Prostate gland (tissue), 2 donors: ENCODE measurements at regions not wholly inside any gene's neighbourhood (a gene's known extent, or its start where the extent isn't known, plus 50 kb on each side); places are given as distances from the start of the nearest gene placed in this dataset.
"Not testable (repeated sequence)": the region's sequence is repeated elsewhere in the genome, so short reads cannot be mapped to it uniquely, and the experiment has no call there.

Source experiments
- DNase-seq: peaks from one replicate; pipeline ENCODE4 v3.0.0-alpha.2; 2019; ENCODE audit warnings: low spot score
- H3K27ac ChIP-seq, 2 donors: fragments of 200-600 bp; sonication (generic); 2 replicates each; pipeline ENCODE4 v1.5.1; 2017 to 2019
- H3K27me3 ChIP-seq: fragments of 200-600 bp; sonication (generic); replicated peaks from 2 replicates; pipeline ENCODE4 v1.5.1; 2019; ENCODE audit not compliant: insufficient read depth
- H3K36me3 ChIP-seq, 2 donors: fragments of 200-600 bp; sonication (generic); 1 replicate in 1 of 2; 2 replicates in 1 of 2; pipeline versions ENCODE4 v1.5.1 to v1.8.1; 2017 to 2019
- H3K4me1 ChIP-seq: fragments of 200-600 bp; sonication (generic); replicated peaks from 2 replicates; pipeline ENCODE4 v1.5.1; 2019
- H3K4me3 ChIP-seq, 2 donors: fragments of 200-600 bp; sonication (generic); 2 replicates each; pipeline ENCODE4 v1.5.1; 2017 to 2019
- H3K9me3 ChIP-seq: fragments of 200-600 bp; sonication (generic); 2 replicates; pipeline ENCODE4 v1.5.1; 2017
- POLR2A ChIP-seq: fragments of 450-650 bp; IDR thresholded peaks from one replicate; pipeline ENCODE4 v1.6.1; 2016; ENCODE audit warnings: antibody characterized with exemption, mild to moderate bottlenecking
- POLR2AphosphoS5 ChIP-seq: sonication (generic); formaldehyde crosslinking; IDR thresholded peaks from one replicate; pipeline ENCODE4 v1.6.1; 2017; ENCODE audit warnings: antibody characterized with exemption
- WGBS: methylation state at CpG from one replicate; pipeline ENCODE4 v1.1.5; 2018; 5-methylcytosine and 5-hydroxymethylcytosine counted together
- intact Hi-C: fragments of 100-400 bp; cut with DNase I; formaldehyde crosslinking; loops from one replicate; pipeline ENCODE4 v1.14.2; 2022
- TF ChIP-seq, protein P1 (sequence below), 4 experiments: fragments of 200-600 bp in 2 of 4; fragments of 450-650 bp in 2 of 4; sonication (generic) in 2 of 4; IDR thresholded peaks; 1 replicate in 3 of 4; 2 replicates in 1 of 4; pipeline ENCODE4 v1.5.1; 2016 to 2019; ENCODE audit warnings: antibody characterized with exemption in 4 of 4, mild to moderate bottlenecking in 2 of 4, moderate library complexity in 2 of 4

GRCh38 chr15:53923741-53924140, 54.5 kb upstream of the UNC13C start:
- H3K4me3 ChIP-seq, DNase-seq, H3K27ac ChIP-seq, H3K36me3 ChIP-seq, H3K27me3 ChIP-seq, intact Hi-C loops, H3K4me1 ChIP-seq, H3K9me3 ChIP-seq: not testable (repeated sequence)
- 96% methylated on average over 13 of the region's 13 CpGs for WGBS

DNA sequence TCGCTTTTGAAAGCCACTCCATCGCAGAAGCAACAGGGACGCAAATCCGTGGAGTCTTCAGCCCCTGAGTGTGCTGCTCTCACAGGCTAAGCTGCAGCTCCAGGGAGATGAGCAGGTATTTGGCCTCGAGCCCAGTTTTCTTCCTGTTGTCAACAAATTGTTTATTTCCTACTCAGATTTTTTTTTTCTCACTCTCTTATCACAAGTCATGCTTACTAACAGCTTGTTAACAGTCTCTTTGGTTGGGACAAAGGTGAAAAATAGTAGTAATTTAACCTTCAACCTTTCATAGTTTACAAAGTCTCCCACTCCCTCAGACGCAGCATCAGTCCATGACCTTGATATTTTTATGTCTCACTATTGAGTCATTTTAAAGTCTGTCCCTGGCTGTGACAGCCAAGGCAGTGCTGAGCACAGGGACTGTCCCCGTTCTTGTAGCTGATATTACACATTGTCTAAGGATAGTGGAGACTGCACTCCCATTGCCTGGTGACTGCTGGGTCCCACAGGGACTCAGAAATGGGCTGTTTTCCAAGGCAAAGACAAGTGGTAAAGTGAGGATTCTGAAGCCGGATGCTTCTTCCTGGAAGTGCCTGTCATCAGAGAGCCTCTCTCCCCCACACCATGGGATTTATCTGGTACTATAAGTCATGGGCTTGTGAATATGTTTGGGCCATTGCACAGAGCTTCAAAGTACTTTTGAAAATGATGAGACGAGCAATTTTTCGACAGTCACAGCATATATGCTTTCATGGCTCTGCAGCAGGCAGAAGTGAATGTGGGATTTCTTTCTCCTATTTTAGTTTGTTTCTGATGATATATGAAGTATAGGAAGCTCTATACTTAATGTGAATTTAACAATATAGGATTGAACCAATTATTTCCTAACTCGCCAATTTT, 59.8 kb upstream of the UNC13C start:
- Histone ChIP-seq H3K27me3 (no peaks in the 10 kb centered on the region), H3K27ac (no peak overlapping the region), H3K36me3 (no peaks in the 10 kb centered on the region), H3K9me3 (no peaks in the 10 kb centered on the region), H3K4me3 (no peak overlapping the region), H3K4me1 (no peaks in the 10 kb centered on the region)
- TF ChIP-seq, protein P1, sequence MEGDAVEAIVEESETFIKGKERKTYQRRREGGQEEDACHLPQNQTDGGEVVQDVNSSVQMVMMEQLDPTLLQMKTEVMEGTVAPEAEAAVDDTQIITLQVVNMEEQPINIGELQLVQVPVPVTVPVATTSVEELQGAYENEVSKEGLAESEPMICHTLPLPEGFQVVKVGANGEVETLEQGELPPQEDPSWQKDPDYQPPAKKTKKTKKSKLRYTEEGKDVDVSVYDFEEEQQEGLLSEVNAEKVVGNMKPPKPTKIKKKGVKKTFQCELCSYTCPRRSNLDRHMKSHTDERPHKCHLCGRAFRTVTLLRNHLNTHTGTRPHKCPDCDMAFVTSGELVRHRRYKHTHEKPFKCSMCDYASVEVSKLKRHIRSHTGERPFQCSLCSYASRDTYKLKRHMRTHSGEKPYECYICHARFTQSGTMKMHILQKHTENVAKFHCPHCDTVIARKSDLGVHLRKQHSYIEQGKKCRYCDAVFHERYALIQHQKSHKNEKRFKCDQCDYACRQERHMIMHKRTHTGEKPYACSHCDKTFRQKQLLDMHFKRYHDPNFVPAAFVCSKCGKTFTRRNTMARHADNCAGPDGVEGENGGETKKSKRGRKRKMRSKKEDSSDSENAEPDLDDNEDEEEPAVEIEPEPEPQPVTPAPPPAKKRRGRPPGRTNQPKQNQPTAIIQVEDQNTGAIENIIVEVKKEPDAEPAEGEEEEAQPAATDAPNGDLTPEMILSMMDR (IDR thresholded peaks at IDR 0.05), result no peak
- TF ChIP-seq POLR2A (no peak), POLR2AphosphoS5 (no peak)
- intact Hi-C loops, result no loop called here
- no peak for DNase-seq
- WGBS, result 52% methylated on average over 11 of the region's 11 CpGs

GRCh38 chr15:53917109-53917508, 61.1 kb upstream of the UNC13C start:
- no peaks in the 10 kb centered on the region for H3K36me3 ChIP-seq
- no peaks in the 10 kb centered on the region for H3K9me3 ChIP-seq
- no peaks in the 10 kb centered on the region for H3K27me3 ChIP-seq
- no peak for DNase-seq
- WGBS, result 83% methylated on average over 2 of the region's 2 CpGs
- no peak overlapping the region for H3K27ac ChIP-seq
- no peak for TF ChIP-seq POLR2AphosphoS5
- TF ChIP-seq, protein P1 (IDR thresholded peaks at IDR 0.05), result no peak
- no peak for TF ChIP-seq POLR2A
- intact Hi-C loops, result no loop called here
- no peaks in the 10 kb centered on the region for H3K4me1 ChIP-seq
- H3K4me3 ChIP-seq, result no peak overlapping the region

DNA sequence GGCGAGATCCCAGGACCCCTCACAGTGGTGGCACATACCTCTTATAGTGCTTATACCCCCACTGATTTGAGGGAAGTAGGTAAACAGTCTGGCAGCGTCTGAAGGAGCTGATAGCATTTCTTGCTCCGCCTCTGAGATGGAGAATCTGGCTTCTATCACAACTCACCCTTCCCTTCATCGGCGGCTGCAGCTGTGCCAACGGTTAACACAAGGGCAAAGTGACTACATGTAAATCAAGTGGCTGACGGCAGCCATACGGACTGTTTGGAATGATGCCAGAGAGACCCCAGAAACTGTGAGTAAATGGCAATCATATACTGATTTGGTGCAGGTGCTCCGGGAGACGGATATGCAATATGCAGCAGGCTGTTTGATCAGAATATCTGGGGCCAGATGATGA, 66.8 kb upstream of the UNC13C start:
- Histone ChIP-seq H3K27me3 (no peaks in the 10 kb centered on the region), H3K27ac (no peak overlapping the region), H3K4me3 (no peak overlapping the region), H3K36me3 (no peaks in the 10 kb centered on the region), H3K4me1 (no peaks in the 10 kb centered on the region), H3K9me3 (no peaks in the 10 kb centered on the region)
- 60% methylated on average over 10 of the region's 10 CpGs for WGBS
- DNase-seq, result no peak
- TF ChIP-seq POLR2A (no peak), POLR2AphosphoS5 (no peak)
- TF ChIP-seq, protein P1 (IDR thresholded peaks at IDR 0.05), result no peak
- intact Hi-C loops, result no loop called here

DNA sequence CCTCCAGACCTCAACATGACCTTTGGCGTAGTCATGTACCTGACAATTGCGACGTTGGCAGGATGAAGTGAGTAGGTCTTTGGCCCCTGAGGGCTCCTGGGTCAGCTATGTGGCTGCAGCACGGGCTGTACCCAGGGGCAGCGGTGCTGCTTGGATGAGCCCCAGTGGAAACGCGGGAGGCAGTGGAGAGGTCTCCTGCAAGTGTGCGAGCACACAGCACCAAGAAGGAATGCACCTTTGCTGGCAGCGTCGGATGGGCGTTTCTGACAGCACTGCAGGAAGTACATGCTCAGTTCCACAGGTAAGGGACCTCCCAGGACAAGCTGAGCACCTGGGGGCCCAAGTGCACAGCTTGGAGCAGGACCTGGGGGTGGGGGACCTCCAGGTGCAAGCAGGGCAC, 67.4 kb upstream of the UNC13C start:
- TF ChIP-seq, protein P1 (IDR thresholded peaks at IDR 0.05), result no peak
- no peak for TF ChIP-seq POLR2AphosphoS5
- TF ChIP-seq POLR2A, result no peak
- 83% methylated on average over 11 of the region's 11 CpGs for WGBS
- DNase-seq, result no peak
- Histone ChIP-seq H3K36me3 (no peaks in the 10 kb centered on the region), H3K27ac (no peak overlapping the region), H3K9me3 (no peaks in the 10 kb centered on the region), H3K4me3 (no peak overlapping the region), H3K4me1 (no peaks in the 10 kb centered on the region), H3K27me3 (no peaks in the 10 kb centered on the region)
- intact Hi-C loops, result no loop called here
